Astrocyte of the cerebellum (primary cell): ENCODE measurements at regions not wholly inside any gene's neighbourhood (a gene's known extent, or its start where the extent isn't known, plus 50 kb on each side); places are given as distances from the start of the nearest gene placed in this dataset.
A peak's percentile ranks its signal among the peaks of the same experiment; 100 is the strongest.

Experiments
- DNase-seq: peaks from one replicate; pipeline ENCODE4 v3.0.0-alpha.2; 2011; ENCODE audit warnings: low read depth
- H3K4me3 ChIP-seq: 2 replicates; pipeline ENCODE4 v1.5.1; 2011; ENCODE audit warnings: mild to moderate bottlenecking, low read depth, low read length, moderate library complexity
- CTCF ChIP-seq: IDR thresholded peaks from 2 replicates; pipeline ENCODE4 v1.5.1; 2012; ENCODE audit warnings: low read length, low read depth, moderate library complexity, mild to moderate bottlenecking; ENCODE audit errors: missing control alignments
- in situ Hi-C: cut with HindIII; loops from 2 replicates; pipeline ENCODE4 v1.10.0; 2017; ENCODE audit warnings: low sequenced_read_pairs

DNA sequence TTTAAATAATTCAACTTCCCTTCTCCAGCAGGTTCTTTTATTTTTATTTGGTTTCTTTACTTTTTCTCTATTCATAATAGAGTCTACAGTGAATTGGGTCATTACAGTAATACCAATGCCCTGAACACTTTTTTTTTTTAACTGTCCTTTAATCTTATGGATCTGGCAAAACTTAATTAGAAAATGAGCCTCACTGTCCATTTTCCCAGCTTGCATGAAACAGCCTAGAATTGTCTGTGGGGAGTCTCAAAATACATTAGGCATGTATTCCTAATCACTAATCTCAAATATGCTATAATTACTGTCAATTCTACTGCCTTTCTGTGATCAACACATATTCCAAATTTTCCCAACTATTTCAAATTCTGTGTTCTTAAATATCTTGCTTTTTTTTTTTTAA is 406.8 kb downstream of the ANXA1 start:
- H3K4me3 ChIP-seq = no peak overlapping the region
- DNase-seq = no peak
- TF ChIP-seq CTCF = no peak
- in situ Hi-C loops = no loop called here

DNA sequence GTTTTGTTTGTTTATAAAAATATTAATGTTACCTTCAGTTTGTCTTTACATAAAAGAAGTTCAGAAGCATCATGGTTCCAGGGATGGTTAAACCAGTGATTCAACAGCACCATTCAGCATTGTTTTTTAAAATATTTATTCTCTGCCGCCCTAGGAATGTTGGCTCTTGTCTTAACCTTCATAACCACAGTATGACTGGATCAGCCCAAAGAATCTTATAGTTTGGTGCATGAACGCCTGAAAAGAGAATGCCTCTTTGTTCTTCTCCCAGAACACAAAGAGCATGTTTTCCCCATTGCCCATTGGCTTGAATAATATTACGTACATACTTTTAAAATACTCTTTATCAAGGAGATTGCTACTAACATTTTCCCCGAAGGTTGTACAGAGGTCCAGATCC is 413.4 kb downstream of the ANXA1 start:
- DNase-seq = peak; percentile 75
- no peak for TF ChIP-seq CTCF
- in situ Hi-C loops = no loop called here
- H3K4me3 ChIP-seq = no peak overlapping the region

GRCh38 chr9:73565833-73566465 is 414.3 kb downstream of the ANXA1 start:
- TF ChIP-seq CTCF = peak; percentile 88
- in situ Hi-C loops = no loop called here
- DNase-seq = peak; percentile 54
- H3K4me3 ChIP-seq = no peak overlapping the region

DNA sequence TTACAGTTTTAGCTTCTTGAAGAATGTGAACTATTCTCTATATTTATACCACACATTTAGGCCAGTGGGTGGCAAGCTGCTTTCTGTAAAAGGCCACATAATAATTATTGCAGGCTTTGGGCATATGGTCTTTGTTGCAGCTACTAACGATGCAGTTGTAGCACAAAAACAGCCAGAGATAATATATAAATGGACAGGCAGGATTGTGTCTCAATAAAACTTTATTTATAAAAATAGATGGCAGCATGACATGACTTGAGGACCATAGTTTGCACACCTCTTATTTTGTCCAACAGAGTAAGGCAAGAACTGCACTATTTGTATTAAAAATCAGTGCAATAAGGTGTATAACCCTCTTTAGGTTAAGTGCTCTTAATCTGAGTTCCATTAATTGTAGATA is 415.0 kb downstream of the ANXA1 start:
- DNase-seq = no peak
- TF ChIP-seq CTCF = no peak
- in situ Hi-C loops = no loop called here
- H3K4me3 ChIP-seq = no peak overlapping the region

- no peak overlapping the region for H3K4me3 ChIP-seq
- DNase-seq = no peak
- TF ChIP-seq CTCF = no peak
- in situ Hi-C loops = no loop called here
Observed at GRCh38 chr9:73573235-73573634, 421.6 kb downstream of the ANXA1 start.

DNA sequence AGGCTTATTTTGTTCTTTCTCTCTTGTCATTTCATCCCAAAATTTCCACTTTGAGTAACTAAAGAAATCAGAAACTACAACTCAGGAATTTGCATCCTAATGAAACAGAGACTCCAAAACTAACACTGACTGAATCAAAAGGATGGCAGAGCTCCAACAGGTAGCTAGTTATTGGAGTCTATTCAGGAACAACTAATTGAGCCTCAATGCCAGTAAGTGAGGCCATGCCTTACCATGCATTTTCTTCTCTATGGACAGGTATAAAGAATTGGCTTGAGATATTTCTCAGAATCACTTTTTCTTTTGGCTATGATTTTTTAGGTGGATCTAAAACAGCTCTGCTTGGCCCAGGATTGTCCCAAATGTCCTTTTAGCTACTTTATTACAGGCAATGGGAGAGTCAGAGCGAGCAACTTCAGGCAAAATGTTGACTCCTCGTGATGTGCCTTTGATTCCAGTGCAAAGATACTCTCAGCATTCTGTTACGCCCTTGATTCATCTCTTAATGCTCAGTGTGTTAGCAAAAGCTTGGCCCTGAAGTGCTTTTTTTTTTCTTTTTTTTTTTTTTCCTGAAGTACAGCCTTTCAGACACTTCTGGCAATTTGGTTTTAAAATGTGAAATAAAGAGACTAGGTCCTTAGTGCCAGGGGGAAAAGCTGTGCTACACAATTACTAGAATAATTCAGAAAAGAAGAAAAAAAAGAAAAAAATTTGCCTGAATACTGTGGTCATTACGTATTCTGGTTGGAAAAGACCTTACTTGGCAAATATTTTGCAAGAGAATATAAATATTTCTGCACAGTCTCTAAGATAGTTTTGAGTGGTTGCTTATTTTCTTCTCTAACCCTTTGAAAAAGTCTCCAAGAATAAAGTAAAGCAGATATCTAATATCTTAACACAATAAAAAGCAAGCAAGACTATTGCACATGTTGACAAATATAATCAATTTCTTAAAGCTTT is 423.7 kb downstream of the ANXA1 start:
- in situ Hi-C loops = no loop called here

More for the DNA sequence above, 423.7 kb downstream of the ANXA1 start:
- no peak for DNase-seq
- no peak overlapping the region for H3K4me3 ChIP-seq
- TF ChIP-seq CTCF = no peak
